DOHH2 (cell line): ENCODE measurements at regions not wholly inside any gene's neighbourhood (a gene's known extent, or its start where the extent isn't known, plus 50 kb on each side); places are given as distances from the start of the nearest gene placed in this dataset.

ENCODE experiments used
- EZH2phosphoT487 ChIP-seq: fragments of 200-600 bp; sonication (generic); IDR thresholded peaks from 2 replicates; pipeline ENCODE4 v1.6.1; 2017; ENCODE audit warnings: borderline replicate concordance, mild to moderate bottlenecking, antibody characterized with exemption, low read length, moderate library complexity, mixed read lengths
- TF ChIP-seq, protein P1 (sequence below): fragments of 200-600 bp; sonication (generic); IDR thresholded peaks from one replicate; pipeline ENCODE4 v1.5.1; 2014; ENCODE audit warnings: antibody characterized with exemption, mild to moderate bottlenecking, low read depth, low read length; ENCODE audit not compliant: poor library complexity, severe bottlenecking

GRCh38 chr16:8377864-8378263 lies 212.4 kb downstream of the TMEM114 start:
- TF ChIP-seq, protein P1, sequence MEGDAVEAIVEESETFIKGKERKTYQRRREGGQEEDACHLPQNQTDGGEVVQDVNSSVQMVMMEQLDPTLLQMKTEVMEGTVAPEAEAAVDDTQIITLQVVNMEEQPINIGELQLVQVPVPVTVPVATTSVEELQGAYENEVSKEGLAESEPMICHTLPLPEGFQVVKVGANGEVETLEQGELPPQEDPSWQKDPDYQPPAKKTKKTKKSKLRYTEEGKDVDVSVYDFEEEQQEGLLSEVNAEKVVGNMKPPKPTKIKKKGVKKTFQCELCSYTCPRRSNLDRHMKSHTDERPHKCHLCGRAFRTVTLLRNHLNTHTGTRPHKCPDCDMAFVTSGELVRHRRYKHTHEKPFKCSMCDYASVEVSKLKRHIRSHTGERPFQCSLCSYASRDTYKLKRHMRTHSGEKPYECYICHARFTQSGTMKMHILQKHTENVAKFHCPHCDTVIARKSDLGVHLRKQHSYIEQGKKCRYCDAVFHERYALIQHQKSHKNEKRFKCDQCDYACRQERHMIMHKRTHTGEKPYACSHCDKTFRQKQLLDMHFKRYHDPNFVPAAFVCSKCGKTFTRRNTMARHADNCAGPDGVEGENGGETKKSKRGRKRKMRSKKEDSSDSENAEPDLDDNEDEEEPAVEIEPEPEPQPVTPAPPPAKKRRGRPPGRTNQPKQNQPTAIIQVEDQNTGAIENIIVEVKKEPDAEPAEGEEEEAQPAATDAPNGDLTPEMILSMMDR, result no peak
- TF ChIP-seq EZH2phosphoT487, result no peak
